Aorta (tissue), 5 donors: ENCODE measurements at regions not wholly inside any gene's neighbourhood (a gene's known extent, or its start where the extent isn't known, plus 50 kb on each side); places are given as distances from the start of the nearest gene placed in this dataset.

Experiments
- ATAC-seq: fragments of 200-7000 bp; cut with Tn5 transposase; one replicate; pipeline ENCODE4 v1.9.1; 2022; ENCODE audit warnings: moderate library complexity; ENCODE audit not compliant: low FRiP score
- DNase-seq, 2 donors: peaks; one replicate each; pipeline ENCODE4 v3.0.0-alpha.2; 2020
- H3K27ac ChIP-seq, 2 donors: one replicate each; pipeline ENCODE4 v1.5.1; 2013; ENCODE audit warnings: low read length in 2 of 2, mild to moderate bottlenecking in 2 of 2, moderate library complexity in 2 of 2, control low read depth in 1 of 2, inconsistent platforms in 1 of 2, low read depth in 1 of 2
- H3K27me3 ChIP-seq, 2 donors: one replicate each; pipeline ENCODE4 v1.6.1; 2013; ENCODE audit warnings: control low read depth in 1 of 2, low read length in 1 of 2, mild to moderate bottlenecking in 1 of 2, moderate library complexity in 1 of 2; ENCODE audit not compliant: insufficient read depth in 2 of 2, control insufficient read depth in 1 of 2
- H3K36me3 ChIP-seq, 2 donors: one replicate each; pipeline ENCODE4 v1.6.1; 2013; ENCODE audit warnings: control low read depth in 1 of 2, low read length in 1 of 2, mild to moderate bottlenecking in 1 of 2; ENCODE audit not compliant: insufficient read depth in 2 of 2, control insufficient read depth in 1 of 2
- H3K4me1 ChIP-seq, 2 donors: one replicate each; pipeline ENCODE4 v1.6.1; 2013; ENCODE audit warnings: low read length in 2 of 2, control low read depth in 1 of 2, mild to moderate bottlenecking in 1 of 2, moderate library complexity in 1 of 2; ENCODE audit not compliant: insufficient read depth in 2 of 2, control insufficient read depth in 1 of 2
- H3K4me3 ChIP-seq, 2 donors: one replicate each; pipeline ENCODE4 v1.5.1; 2013; ENCODE audit warnings: low read length in 2 of 2, control low read depth in 1 of 2, mild to moderate bottlenecking in 1 of 2
- H3K9me3 ChIP-seq: one replicate; pipeline ENCODE4 v1.6.1; 2013; ENCODE audit warnings: mild to moderate bottlenecking, low read length; ENCODE audit not compliant: control insufficient read depth
- WGBS, 2 donors: extraction: QIAGEN DNeasy Blood & Tissue Kit; methylation state at CpG; one replicate each; pipeline ENCODE4 v1.1.7; 2013; 5-methylcytosine and 5-hydroxymethylcytosine counted together
- intact Hi-C, 2 donors: fragments of 100-400 bp; cut with DNase I; formaldehyde crosslinking; loops; one replicate each; pipeline versions ENCODE4 v1.14.2 to v1.15.0; 2022
- donor health status: healthy with polysubstance abuse.
- donor health status: Bipolar disorder and iron deficiency.
- donor health status: DM: no; HTN: no; CAD: no.
- donor health status: DM: no; HTN: no; CAD: no.
- donor health status: DM: yes; HTN: yes; CAD: no.

DNA sequence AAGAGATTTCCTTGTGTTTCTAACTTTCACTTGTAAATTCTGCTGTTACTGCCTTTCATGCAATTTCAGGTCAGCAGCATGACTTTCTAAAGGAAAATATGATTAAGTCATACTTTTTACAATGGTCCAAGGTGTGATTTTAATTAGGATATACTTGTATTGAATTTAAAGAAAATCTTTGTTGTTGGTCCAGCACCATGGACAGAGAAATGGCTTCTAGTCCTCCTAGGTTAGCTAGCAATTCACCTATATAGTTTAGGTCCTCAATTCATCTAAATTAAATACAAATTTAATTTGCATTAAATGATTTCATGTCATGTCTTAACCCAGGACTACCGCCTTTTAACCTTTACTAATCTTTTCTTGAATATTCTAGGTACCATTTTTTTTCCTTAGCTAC, 304.9 kb upstream of the RPS6KA3 start:
- H3K4me1 ChIP-seq: no peaks in the 10 kb centered on the region
- intact Hi-C loops: no loop called here
- H3K27me3 ChIP-seq: no peaks in the 10 kb centered on the region
- no peaks in the 10 kb centered on the region for H3K36me3 ChIP-seq
- no peak overlapping the region for H3K4me3 ChIP-seq
- H3K9me3 ChIP-seq: no peaks in the 10 kb centered on the region
- WGBS, 2 donors: 53 to 74% methylated on average over 1 of the region's 1 CpG
- no peak overlapping the region for H3K27ac ChIP-seq
- DNase-seq (no peak), ATAC-seq (no peak)

- intact Hi-C loops: no loop called here
- Histone ChIP-seq H3K27ac (no peak overlapping the region), H3K4me3 (no peak overlapping the region), H3K9me3 (no peaks in the 10 kb centered on the region), H3K4me1 (no peaks in the 10 kb centered on the region), H3K36me3 (no peaks in the 10 kb centered on the region), H3K27me3 (no peaks in the 10 kb centered on the region)
- DNase-seq (no peak), ATAC-seq (no peak)
These were observed 300.4 kb upstream of the RPS6KA3 start for GRCh38 chrX:20567108-20567507.

- DNase-seq (peak; percentile 73 to 83), ATAC-seq (peak; percentile 82)
- Histone ChIP-seq H3K4me1 (no peaks in the 10 kb centered on the region), H3K27ac (no peak overlapping the region), H3K4me3 (no peak overlapping the region), H3K36me3 (no peaks in the 10 kb centered on the region), H3K9me3 (no peaks in the 10 kb centered on the region), H3K27me3 (no peaks in the 10 kb centered on the region)
- intact Hi-C loops: no loop called here
- 9 to 13% methylated on average over 3 of the region's 3 CpGs for WGBS, 2 donors
These were observed 280.9 kb upstream of the RPS6KA3 start for GRCh38 chrX:20547611-20548051.

DNA sequence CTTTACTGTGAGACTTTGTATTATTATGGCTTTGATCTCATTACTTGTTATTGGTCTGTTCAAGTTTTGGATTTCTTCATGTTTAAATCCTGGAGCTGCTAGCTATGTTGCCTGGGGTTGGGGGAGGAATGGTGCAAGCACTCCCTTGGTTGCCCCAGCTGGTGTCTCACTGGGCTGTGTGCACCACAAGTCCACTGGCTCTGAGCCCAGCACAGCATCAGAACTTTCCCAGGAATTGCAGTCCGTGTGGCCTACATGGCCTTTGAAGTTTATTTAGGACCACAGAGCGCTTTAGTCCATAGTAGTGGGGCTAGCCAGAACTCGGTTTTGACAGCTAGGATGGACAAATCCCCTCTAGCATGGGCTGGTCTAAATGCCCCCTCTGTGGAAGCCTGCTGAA, 278.8 kb upstream of the RPS6KA3 start:
- ATAC-seq (no peak), DNase-seq (no peak)
- H3K9me3 ChIP-seq: no peaks in the 10 kb centered on the region
- H3K4me3 ChIP-seq: no peak overlapping the region
- no peaks in the 10 kb centered on the region for H3K27me3 ChIP-seq
- H3K4me1 ChIP-seq: no peaks in the 10 kb centered on the region
- no peaks in the 10 kb centered on the region for H3K36me3 ChIP-seq
- 23 to 35% methylated on average over 3 of the region's 3 CpGs for WGBS, 2 donors
- H3K27ac ChIP-seq: no peak overlapping the region
- intact Hi-C loops: no loop called here

DNA sequence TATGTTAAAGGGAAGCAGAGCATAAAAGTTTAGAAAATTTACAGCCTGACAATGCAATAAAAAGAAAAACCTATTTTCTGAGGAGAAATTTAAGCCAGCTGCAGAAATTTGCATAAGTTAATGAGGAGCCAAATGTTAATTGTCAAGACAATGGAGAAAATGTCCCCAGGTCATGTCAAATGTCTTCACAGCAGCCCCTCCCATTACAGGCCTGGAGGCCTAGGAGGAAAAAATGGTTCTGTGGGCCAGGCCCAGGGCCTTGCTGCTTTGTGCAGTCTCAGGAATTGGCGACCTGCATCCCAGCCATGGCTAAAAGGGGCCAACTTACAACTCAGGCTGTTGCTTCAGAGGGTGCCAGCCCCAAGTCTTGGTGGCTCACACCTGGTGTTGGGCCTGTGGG, 275.4 kb upstream of the RPS6KA3 start:
- intact Hi-C loops: no loop called here
- ATAC-seq: no peak
- 31 to 62% methylated on average over 1 of the region's 1 CpG for WGBS, 2 donors

DNA sequence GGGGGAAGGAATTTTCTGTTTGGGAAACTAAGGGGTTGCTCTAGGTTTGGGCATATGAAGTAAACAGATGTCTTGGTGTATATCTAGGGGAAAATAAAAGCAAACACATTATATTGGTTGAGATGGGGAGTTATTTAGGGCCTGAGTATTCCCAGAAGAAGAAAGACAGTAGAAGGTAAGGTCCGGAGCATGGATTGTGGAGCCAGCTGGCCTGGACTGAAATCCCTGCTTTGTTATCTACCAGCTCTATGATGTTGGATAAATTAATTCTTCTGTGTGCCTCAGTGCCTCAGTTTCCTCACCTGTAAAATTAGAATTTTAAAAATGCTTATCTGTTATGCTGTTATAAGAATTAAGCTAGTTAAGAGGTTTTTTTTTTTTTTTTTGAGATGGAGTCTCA, 272.3 kb upstream of the RPS6KA3 start:
- H3K27ac ChIP-seq: no peak overlapping the region
- intact Hi-C loops: no loop called here
- no peaks in the 10 kb centered on the region for H3K4me1 ChIP-seq
- no peak for ATAC-seq
- WGBS, 2 donors: 83 to 94% methylated on average over 1 of the region's 1 CpG
- no peaks in the 10 kb centered on the region for H3K36me3 ChIP-seq
- DNase-seq: no peak
- no peaks in the 10 kb centered on the region for H3K27me3 ChIP-seq
- no peak overlapping the region for H3K4me3 ChIP-seq
- no peaks in the 10 kb centered on the region for H3K9me3 ChIP-seq

More for the DNA sequence above, 275.4 kb upstream of the RPS6KA3 start:
- no peak overlapping the region for H3K4me3 ChIP-seq
- no peak overlapping the region for H3K27ac ChIP-seq
- no peaks in the 10 kb centered on the region for H3K27me3 ChIP-seq
- no peaks in the 10 kb centered on the region for H3K36me3 ChIP-seq
- no peak for DNase-seq
- no peaks in the 10 kb centered on the region for H3K4me1 ChIP-seq
- no peaks in the 10 kb centered on the region for H3K9me3 ChIP-seq

DNA sequence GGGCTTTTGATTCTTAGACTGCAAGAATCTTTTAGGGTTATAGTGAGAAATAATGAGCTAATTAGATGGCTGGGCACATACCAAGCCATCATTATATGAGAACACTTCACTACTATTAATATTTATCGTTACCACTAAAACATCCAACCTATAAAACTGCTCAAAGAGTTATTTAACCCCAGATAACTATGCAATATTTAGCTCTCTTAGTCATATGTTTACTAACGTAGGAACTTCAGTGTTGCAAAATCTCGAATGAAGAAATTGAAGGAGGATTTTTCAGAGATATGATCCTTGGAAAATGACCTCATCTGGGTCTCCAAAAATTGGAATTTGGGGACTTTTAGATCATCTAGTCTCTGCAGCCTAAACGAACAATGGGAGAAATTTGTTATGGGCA, 265.0 kb upstream of the RPS6KA3 start:
- 65 to 74% methylated on average over 4 of the region's 4 CpGs for WGBS, 2 donors
- no peaks in the 10 kb centered on the region for H3K27me3 ChIP-seq
- intact Hi-C loops: no loop called here
- no peak overlapping the region for H3K27ac ChIP-seq
- ATAC-seq (no peak), DNase-seq (no peak)
- no peak overlapping the region for H3K4me3 ChIP-seq
- peaks cover 0 to 5% of the 10 kb centered on the region in 2 donors for H3K4me1 ChIP-seq
- no peaks in the 10 kb centered on the region for H3K9me3 ChIP-seq
- H3K36me3 ChIP-seq: no peaks in the 10 kb centered on the region

DNA sequence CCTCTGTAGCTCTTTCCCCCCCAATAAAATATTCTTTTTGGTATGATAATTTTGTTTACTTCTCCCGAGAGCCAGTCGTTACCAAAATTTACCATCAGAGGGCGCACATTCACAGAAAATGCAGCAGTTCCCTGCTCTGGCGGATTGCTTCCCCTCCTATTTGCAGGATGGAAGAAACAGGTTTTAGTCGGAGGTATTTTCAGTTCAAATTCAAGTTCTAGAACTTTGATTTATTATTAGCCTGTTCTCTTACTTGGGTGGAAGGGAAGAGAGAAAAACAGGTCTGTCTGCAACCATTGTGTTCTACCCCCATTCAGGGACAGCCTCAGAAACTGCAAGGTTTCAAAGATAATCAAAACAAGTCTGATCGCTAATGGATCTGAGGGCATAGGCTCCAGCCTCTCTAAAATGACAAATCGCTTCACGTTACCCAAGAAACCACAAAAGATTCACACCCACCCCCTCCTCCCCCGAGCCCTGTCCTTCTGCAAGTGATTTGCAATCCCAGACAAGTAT, 263.8 kb upstream of the RPS6KA3 start:
- ATAC-seq: no peak
- intact Hi-C loops: no loop called here
- Histone ChIP-seq H3K9me3 (no peaks in the 10 kb centered on the region), H3K27me3 (no peaks in the 10 kb centered on the region), H3K4me3 (no peak overlapping the region), H3K4me1 (peaks cover 0 to 5% of the 10 kb centered on the region in 2 donors), H3K36me3 (no peaks in the 10 kb centered on the region), H3K27ac (no peak overlapping the region)
- DNase-seq: peak in 1 of 2 donors; percentile 57
- 0 to 7% methylated on average over 9 of the region's 9 CpGs for WGBS, 2 donors

DNA sequence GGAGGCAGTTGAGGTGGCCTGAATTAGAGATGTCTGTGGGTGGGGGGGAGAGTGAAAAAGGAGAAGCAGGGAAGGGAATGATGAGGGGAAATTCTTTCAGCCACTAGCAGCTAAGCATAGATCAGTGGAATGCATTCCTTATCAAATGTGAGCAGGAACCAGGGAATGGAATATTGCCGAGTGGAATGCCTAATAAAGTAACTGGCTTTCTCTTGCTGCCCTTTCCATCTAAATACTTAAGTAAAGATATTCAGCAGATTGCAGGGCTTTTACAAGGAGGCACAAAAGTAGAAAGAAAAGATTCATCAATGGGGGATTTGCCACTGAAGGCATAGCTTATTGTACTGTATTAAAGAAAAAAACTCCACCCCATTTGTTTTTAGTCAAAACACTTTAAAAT, 263.0 kb upstream of the RPS6KA3 start:
- no peak overlapping the region for H3K4me3 ChIP-seq
- no peaks in the 10 kb centered on the region for H3K9me3 ChIP-seq
- H3K27ac ChIP-seq: no peak overlapping the region
- peaks cover 0 to 5% of the 10 kb centered on the region in 2 donors for H3K4me1 ChIP-seq
- no peak for DNase-seq
- H3K27me3 ChIP-seq: no peaks in the 10 kb centered on the region
- H3K36me3 ChIP-seq: no peaks in the 10 kb centered on the region
- intact Hi-C loops: loop anchor here (5.0 kb wide), 2 partner anchors 953 to 1218 kb away; no protein-coding TSS in a partner anchor
- WGBS, 2 donors: 0 to 8% methylated on average over 1 of the region's 1 CpG
- ATAC-seq: no peak
